ENCODE measurements at regions not wholly inside any gene's neighbourhood (a gene's known extent, or its start where the extent isn't known, plus 50 kb on each side); places are given as distances from the start of the nearest gene placed in this dataset.

DNA sequence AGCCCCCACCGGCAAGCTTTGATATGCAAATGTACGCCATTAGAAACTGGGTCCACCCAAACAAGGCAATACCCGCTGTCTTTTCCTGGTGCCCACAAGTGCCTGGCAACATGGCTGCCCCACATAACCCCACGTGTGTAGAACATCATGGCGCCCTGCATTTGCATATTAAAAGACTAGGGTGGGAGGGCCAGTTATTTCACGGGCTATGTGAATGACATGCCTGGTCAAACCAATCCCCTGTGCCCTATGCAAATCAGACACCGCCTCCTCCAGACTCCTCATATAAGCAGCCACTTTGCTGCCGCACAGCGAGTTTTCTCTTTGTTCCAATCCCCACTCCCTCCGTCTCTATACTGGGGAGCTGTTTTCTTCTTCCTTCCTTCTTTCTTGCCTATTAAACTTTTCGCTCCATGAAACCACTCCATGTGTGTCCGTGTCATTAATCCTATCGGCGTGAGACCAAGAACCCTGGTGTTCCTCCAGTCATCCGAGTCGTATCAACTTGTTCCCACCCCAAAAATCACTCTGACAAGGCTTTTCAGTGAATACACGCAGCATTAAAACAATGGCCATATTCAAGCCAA lies 112.6 kb upstream of the SORBS2 start:
- CTCF ChIA-PET = no interaction called here
- H3K4me3 ChIP-seq (replicated peaks in 1 of 3; ENCODE audit: insufficient read depth in 1 of 3, low read depth in 1 of 3, low read length in 3 of 3) = no peak overlapping the region
- no TSS peak for BruUV-seq (replicated peaks)
- no peaks in the 10 kb centered on the region for H3K4me1 ChIP-seq (ENCODE audit: control insufficient read depth, extremely low read depth, insufficient read depth, low read length)
- H3K9ac ChIP-seq (replicated peaks; ENCODE audit: extremely low read depth, insufficient read depth, low read length) = no peak overlapping the region
- no peak for FAIRE-seq
- no peaks in the 10 kb centered on the region for H4K20me1 ChIP-seq (replicated peaks; ENCODE audit: control insufficient read depth, extremely low read depth, insufficient read depth, low read length)
- intact Hi-C loops (cut with micrococcal nuclease) = no loop called here
- no peak overlapping the region for H3K27ac ChIP-seq (ENCODE audit: insufficient read depth, low read depth, low read length)
- H3K9me3 ChIP-seq (replicated peaks; ENCODE audit: control insufficient read depth, insufficient read depth, low read length) = no peaks in the 10 kb centered on the region
- POLR2A ChIA-PET = no interaction called here
- TF ChIP-seq EZH2 (IDR thresholded peaks at IDR 0.05; ENCODE audit: borderline replicate concordance, low read depth, low read length, severe bottlenecking) (no peak), MYC (IDR thresholded peaks at IDR 0.05; ENCODE audit: low read depth, low read length) (no peak), GATA2 (IDR thresholded peaks at IDR 0.05; ENCODE audit: insufficient read depth, insufficient read length, low read depth, low read length) (no peak), POLR2AphosphoS5 (IDR thresholded peaks at IDR 0.05; ENCODE audit: insufficient read depth, low read depth, low read length) (no peak), MAX (IDR thresholded peaks at IDR 0.05; ENCODE audit: insufficient read depth, insufficient read length) (no peak), FOS (IDR thresholded peaks at IDR 0.05; ENCODE audit: borderline replicate concordance, insufficient read depth, low read length) (no peak), JUN (IDR thresholded peaks at IDR 0.05; ENCODE audit: borderline replicate concordance, insufficient read depth, insufficient read length, low read depth) (no peak), POLR2A (IDR thresholded peaks at IDR 0.05; ENCODE audit: low read depth, low read length) (no peak), CTCF (IDR thresholded peaks at IDR 0.05; ENCODE audit: extremely low read depth in 1 of 2, insufficient read depth in 1 of 2, low read depth in 1 of 2, low read length in 2 of 2) (no peak)
- no peak overlapping the region for H2AFZ ChIP-seq (ENCODE audit: low read depth, low read length)
- H3K36me3 ChIP-seq (ENCODE audit: control insufficient read depth in 2 of 2, extremely low read depth in 1 of 2, insufficient read depth in 2 of 2, low read length in 2 of 2) = no peaks in the 10 kb centered on the region
- no peaks in the 10 kb centered on the region for H3K79me2 ChIP-seq (ENCODE audit: control insufficient read depth, insufficient read depth, low read length)
- dilution Hi-C loops (cut with MboI; ENCODE audit: extremely low pct_ligation_motif_present, low sequenced_read_pairs) = no loop called here
- H3K27me3 ChIP-seq (ENCODE audit: control insufficient read depth in 2 of 2, insufficient read depth in 2 of 2, low read length in 2 of 2) = peaks cover 0 to 2% of the 10 kb centered on the region in 2 experiments
- no peak for DNase-seq (ENCODE audit: low read depth, low spot score)
- no peak overlapping the region for H3K4me2 ChIP-seq (ENCODE audit: insufficient read depth, low read length)
- no peaks in the 10 kb centered on the region for H3K9me1 ChIP-seq (replicated peaks; ENCODE audit: control insufficient read depth, extremely low read depth, insufficient read depth, low read length)
